ENCODE measurements at regions not wholly inside any gene's neighbourhood (a gene's known extent, or its start where the extent isn't known, plus 50 kb on each side); places are given as distances from the start of the nearest gene placed in this dataset.

DNA sequence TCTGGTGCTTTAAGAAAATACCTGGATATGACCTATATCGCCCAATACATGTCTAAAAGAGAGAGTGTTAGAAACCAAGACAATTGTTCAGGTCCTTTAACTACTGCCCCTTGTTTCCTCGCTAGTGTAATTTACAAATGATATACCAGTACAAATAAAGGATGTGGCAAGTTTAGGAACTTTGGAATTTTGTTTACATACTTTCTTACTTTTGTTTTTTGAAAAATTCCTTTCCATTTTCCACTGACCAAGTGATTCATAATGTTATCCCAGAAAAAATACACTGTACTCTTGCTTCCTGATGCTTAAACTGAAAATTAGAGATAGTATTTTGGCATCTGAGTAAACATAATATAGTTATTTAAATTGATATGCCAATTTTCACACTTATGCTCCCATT, 96.8 kb upstream of the CSNK1A1L start:
- no peak for DNase-seq (ENCODE audit: low read depth, low spot score)
- POLR2A ChIA-PET, result no interaction called here
- ATAC-seq, result no peak
- H3K9me3 ChIP-seq (ENCODE audit: control insufficient read depth in 1 of 2, insufficient read depth in 1 of 2, low read depth in 1 of 2, low read length in 2 of 2), result no peaks in the 10 kb centered on the region; a peak in 1 of 4 replicates
- CTCF ChIA-PET, result no interaction called here
- no peaks in the 10 kb centered on the region for H3K9me2 ChIP-seq (ENCODE audit: insufficient read depth)
- no peaks in the 10 kb centered on the region for H3K27me3 ChIP-seq (ENCODE audit: insufficient read depth, low read length)
- H2AFZ ChIP-seq (ENCODE audit: low read depth, low read length, poor library complexity, severe bottlenecking), result no peak overlapping the region
- no peak overlapping the region for H3K9ac ChIP-seq (ENCODE audit: low read length)
- H3K4me1 ChIP-seq (ENCODE audit: control insufficient read depth in 1 of 2, insufficient read depth in 2 of 2, low read length in 2 of 2), result no peaks in the 10 kb centered on the region
- TF ChIP-seq FOSL1 (IDR thresholded peaks at IDR 0.05; ENCODE audit: low read depth), result no peak
- no peak for TF ChIP-seq EZH2phosphoT487 (IDR thresholded peaks at IDR 0.05; ENCODE audit: borderline replicate concordance)
- TF ChIP-seq, protein P1, sequence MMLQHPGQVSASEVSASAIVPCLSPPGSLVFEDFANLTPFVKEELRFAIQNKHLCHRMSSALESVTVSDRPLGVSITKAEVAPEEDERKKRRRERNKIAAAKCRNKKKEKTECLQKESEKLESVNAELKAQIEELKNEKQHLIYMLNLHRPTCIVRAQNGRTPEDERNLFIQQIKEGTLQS (IDR thresholded peaks at IDR 0.05), result no peak
- TF ChIP-seq POLR2AphosphoS5 (IDR thresholded peaks at IDR 0.05; ENCODE audit: low read depth, low read length), result no peak
- no peak for TF ChIP-seq CEBPB (IDR thresholded peaks at IDR 0.05; ENCODE audit: low read depth)
- TF ChIP-seq ZFX (IDR thresholded peaks at IDR 0.05), result no peak
- TF ChIP-seq POLR2A (IDR thresholded peaks at IDR 0.05; ENCODE audit: borderline replicate concordance, extremely low read depth, insufficient read depth, insufficient read length), result no peak
- TF ChIP-seq EGR1 (IDR thresholded peaks at IDR 0.05; ENCODE audit: low read depth), result no peak
- no peak for TF ChIP-seq EZH2 (IDR thresholded peaks at IDR 0.05)
- no peak for TF ChIP-seq YY1 (IDR thresholded peaks at IDR 0.05; ENCODE audit: extremely low read depth, insufficient replicate concordance, low read depth, low read length)
- TF ChIP-seq, protein P2, sequence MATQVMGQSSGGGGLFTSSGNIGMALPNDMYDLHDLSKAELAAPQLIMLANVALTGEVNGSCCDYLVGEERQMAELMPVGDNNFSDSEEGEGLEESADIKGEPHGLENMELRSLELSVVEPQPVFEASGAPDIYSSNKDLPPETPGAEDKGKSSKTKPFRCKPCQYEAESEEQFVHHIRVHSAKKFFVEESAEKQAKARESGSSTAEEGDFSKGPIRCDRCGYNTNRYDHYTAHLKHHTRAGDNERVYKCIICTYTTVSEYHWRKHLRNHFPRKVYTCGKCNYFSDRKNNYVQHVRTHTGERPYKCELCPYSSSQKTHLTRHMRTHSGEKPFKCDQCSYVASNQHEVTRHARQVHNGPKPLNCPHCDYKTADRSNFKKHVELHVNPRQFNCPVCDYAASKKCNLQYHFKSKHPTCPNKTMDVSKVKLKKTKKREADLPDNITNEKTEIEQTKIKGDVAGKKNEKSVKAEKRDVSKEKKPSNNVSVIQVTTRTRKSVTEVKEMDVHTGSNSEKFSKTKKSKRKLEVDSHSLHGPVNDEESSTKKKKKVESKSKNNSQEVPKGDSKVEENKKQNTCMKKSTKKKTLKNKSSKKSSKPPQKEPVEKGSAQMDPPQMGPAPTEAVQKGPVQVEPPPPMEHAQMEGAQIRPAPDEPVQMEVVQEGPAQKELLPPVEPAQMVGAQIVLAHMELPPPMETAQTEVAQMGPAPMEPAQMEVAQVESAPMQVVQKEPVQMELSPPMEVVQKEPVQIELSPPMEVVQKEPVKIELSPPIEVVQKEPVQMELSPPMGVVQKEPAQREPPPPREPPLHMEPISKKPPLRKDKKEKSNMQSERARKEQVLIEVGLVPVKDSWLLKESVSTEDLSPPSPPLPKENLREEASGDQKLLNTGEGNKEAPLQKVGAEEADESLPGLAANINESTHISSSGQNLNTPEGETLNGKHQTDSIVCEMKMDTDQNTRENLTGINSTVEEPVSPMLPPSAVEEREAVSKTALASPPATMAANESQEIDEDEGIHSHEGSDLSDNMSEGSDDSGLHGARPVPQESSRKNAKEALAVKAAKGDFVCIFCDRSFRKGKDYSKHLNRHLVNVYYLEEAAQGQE (IDR thresholded peaks at IDR 0.05; ENCODE audit: low read depth), result no peak
- TF ChIP-seq TCF7L2 (IDR thresholded peaks at IDR 0.05; ENCODE audit: borderline replicate concordance, extremely low read depth, insufficient read depth, insufficient read length), result no peak
- TF ChIP-seq ELF1 (IDR thresholded peaks at IDR 0.05; ENCODE audit: borderline replicate concordance, low read depth), result no peak
- no peak for TF ChIP-seq SIN3A (IDR thresholded peaks at IDR 0.05; ENCODE audit: low read depth)
- BruUV-seq (replicated peaks), result no TSS peak
- H3K4me2 ChIP-seq (ENCODE audit: low read length), result no peak overlapping the region
- intact Hi-C loops (cut with micrococcal nuclease), result no loop called here
- no peaks in the 10 kb centered on the region for H4K20me1 ChIP-seq (ENCODE audit: insufficient read depth)
- no peaks in the 10 kb centered on the region for H3K36me3 ChIP-seq (ENCODE audit: control insufficient read depth in 1 of 2, insufficient read depth in 2 of 2, low read length in 2 of 2)
- H3K79me2 ChIP-seq (ENCODE audit: insufficient read depth, low read length), result no peaks in the 10 kb centered on the region
- RAD21 ChIA-PET (ENCODE audit: low non-redundant PET in 1 of 2, low total read pairs in 2 of 2, uncharacterized antibody in 2 of 2, unreplicated experiment in 2 of 2), result no interaction called here
- no peak overlapping the region for H3K4me3 ChIP-seq (replicated peaks in 1 of 2; ENCODE audit: low read depth in 1 of 2, low read length in 2 of 2)
- H3K27ac ChIP-seq (ENCODE audit: low read depth, low read length), result no peak overlapping the region

Data from HCT116 (cell line).